K562 (cell line): ENCODE measurements at regions not wholly inside any gene's neighbourhood (a gene's known extent, or its start where the extent isn't known, plus 50 kb on each side); places are given as distances from the start of the nearest gene placed in this dataset.

Experiments
- ASH1L ChIP-seq: fragments of 450-650 bp; IDR thresholded peaks from 2 replicates; pipeline ENCODE4 v1.6.1; 2018; ENCODE audit warnings: borderline replicate concordance, mild to moderate bottlenecking, low read depth; ENCODE audit not compliant: partially characterized antibody
- CHD4 ChIP-seq: fragments of 200-600 bp; sonication (generic); IDR thresholded peaks from 3 replicates; pipeline ENCODE4 v1.6.1; 2012; ENCODE audit warnings: low read depth, mild to moderate bottlenecking, mixed read lengths, low read length, inconsistent platforms; ENCODE audit not compliant: insufficient read depth, insufficient replicate concordance, poor library complexity, severe bottlenecking
- COPS2 ChIP-seq: fragments of 450-650 bp; conservative IDR thresholded peaks from 2 replicates; pipeline ENCODE4 v1.6.1; 2016; ENCODE audit warnings: mild to moderate bottlenecking, moderate library complexity
- DLX4 ChIP-seq: fragments of 250-450 bp; sonication (Bioruptor Pico); IDR thresholded peaks from 2 replicates; pipeline ENCODE4 v1.6.1; 2021; ENCODE audit warnings: mild to moderate bottlenecking
- HDAC3 ChIP-seq: fragments of 450-650 bp; IDR thresholded peaks from 2 replicates; pipeline ENCODE4 v1.6.1; 2018; ENCODE audit warnings: borderline replicate concordance, mild to moderate bottlenecking, moderate library complexity; ENCODE audit not compliant: partially characterized antibody
- KAT8 ChIP-seq: fragments of 450-650 bp; IDR thresholded peaks from 2 replicates; pipeline ENCODE4 v1.6.1; 2016; ENCODE audit warnings: low read depth, mild to moderate bottlenecking
- MED1 ChIP-seq: sonication (generic); formaldehyde crosslinking; IDR thresholded peaks from 2 replicates; pipeline ENCODE4 v1.8.1; 2023; ENCODE audit warnings: missing genetic modification reagents, borderline replicate concordance
- PKNOX1 ChIP-seq: fragments of 450-650 bp; IDR thresholded peaks from 2 replicates; pipeline ENCODE4 v1.6.1; 2016
- POU5F1 ChIP-seq: fragments of 150-350 bp; IDR thresholded peaks from 2 replicates; pipeline ENCODE4 v1.6.1; 2014; ENCODE audit warnings: borderline replicate concordance, low read length, low read depth, mild to moderate bottlenecking; ENCODE audit not compliant: partially characterized antibody
- SPI1 ChIP-seq: IDR thresholded peaks from 2 replicates; pipeline ENCODE4 v1.6.1; 2011; ENCODE audit warnings: low read depth, low read length, control low read depth, borderline replicate concordance
- ZFP1 ChIP-seq: fragments of 450-650 bp; formaldehyde crosslinking; IDR thresholded peaks from 2 replicates; pipeline ENCODE4 v1.4.0; 2020; ENCODE audit warnings: mild to moderate bottlenecking, mixed read lengths
- ZNF133 ChIP-seq: fragments of 250-450 bp; sonication (Bioruptor Pico); IDR thresholded peaks from 2 replicates; pipeline ENCODE4 v1.4.0; 2020; ENCODE audit warnings: mild to moderate bottlenecking
- ZNF639 ChIP-seq, 2 experiments: fragments of 200-800 bp in 1 of 2; sonication (Bioruptor generic) in 1 of 2; sonication (generic) in 1 of 2; formaldehyde crosslinking in 1 of 2; IDR thresholded peaks in 1 of 2; conservative IDR thresholded peaks in 1 of 2; 2 replicates each; pipeline versions ENCODE4 v1.5.0 to v1.6.1; 2016 to 2020; ENCODE audit warnings: missing compliant biosample characterization in 1 of 2, missing genetic modification characterization in 1 of 2, missing genetic modification reagents in 1 of 2

- no peak for TF ChIP-seq ZNF639 (CRISPR knock-in tag; conservative IDR thresholded peaks at IDR 0.05 in 1 of 2, IDR thresholded peaks at IDR 0.05 in 1 of 2)
- TF ChIP-seq HDAC3 = no peak
- TF ChIP-seq COPS2 = no peak
- no peak for TF ChIP-seq PKNOX1
- TF ChIP-seq ASH1L = no peak
- no peak for TF ChIP-seq KAT8
- TF ChIP-seq DLX4 (CRISPR knock-in tag) = no peak
- no peak for TF ChIP-seq MED1
- no peak for TF ChIP-seq ZNF133 (CRISPR knock-in tag)
- no peak for TF ChIP-seq SPI1
- no peak for TF ChIP-seq ZFP1 (CRISPR knock-in tag)
- TF ChIP-seq POU5F1 = no peak
- no peak for TF ChIP-seq CHD4
These were observed 461.8 kb downstream of the TMEM232 start (continued) for GRCh38 chr5:110264661-110265060.
